Panc1 (cell line): ENCODE measurements at regions not wholly inside any gene's neighbourhood (a gene's known extent, or its start where the extent isn't known, plus 50 kb on each side); places are given as distances from the start of the nearest gene placed in this dataset.

Experiments used
- CTCF ChIP-seq: fragments of 450-650 bp; IDR thresholded peaks from 2 replicates; pipeline ENCODE4 v1.5.1; 2017; ENCODE audit warnings: mild to moderate bottlenecking
- POLR2AphosphoS5 ChIP-seq: IDR thresholded peaks from 2 replicates; pipeline ENCODE4 v1.6.1; 2012; ENCODE audit warnings: mild to moderate bottlenecking, low read depth, low read length, moderate library complexity
- REST ChIP-seq, 2 experiments: IDR thresholded peaks; 2 replicates each; pipeline ENCODE4 v1.6.1; 2011 to 2012; ENCODE audit warnings: low read depth in 2 of 2, control low read depth in 1 of 2, low read length in 1 of 2, mild to moderate bottlenecking in 1 of 2, moderate library complexity in 1 of 2; ENCODE audit not compliant: insufficient read depth in 1 of 2
- SIN3A ChIP-seq: IDR thresholded peaks from 2 replicates; pipeline ENCODE4 v1.6.1; 2012; ENCODE audit warnings: low read depth, mild to moderate bottlenecking, low read length, moderate library complexity, borderline replicate concordance; ENCODE audit not compliant: insufficient read depth
- TCF7L2 ChIP-seq: IDR thresholded peaks from 2 replicates; pipeline ENCODE4 v1.6.1; 2011; ENCODE audit warnings: mild to moderate bottlenecking, low read depth, low read length, inconsistent platforms

- TF ChIP-seq CTCF (no peak), REST (IDR thresholded peaks at IDR 0.05; ENCODE audit: insufficient read depth in 1 of 2, low read depth in 2 of 2, low read length in 1 of 2) (no peak), POLR2AphosphoS5 (no peak), SIN3A (no peak), TCF7L2 (no peak)
Measured at GRCh38 chrX:40449956-40450706, 130.6 kb upstream of the ATP6AP2 start.
